GM20431 (cell line): ENCODE measurements at regions not wholly inside any gene's neighbourhood (a gene's known extent, or its start where the extent isn't known, plus 50 kb on each side); places are given as distances from the start of the nearest gene placed in this dataset.

ENCODE experiments used
- in situ Hi-C: fragments of 300-500 bp; cut with MseI, MboI; formaldehyde crosslinking; loops from one replicate; pipeline ENCODE4 v1.15.0; 2020; ENCODE audit warnings: low sequenced_read_pairs; ENCODE audit not compliant: unreplicated experiment

DNA sequence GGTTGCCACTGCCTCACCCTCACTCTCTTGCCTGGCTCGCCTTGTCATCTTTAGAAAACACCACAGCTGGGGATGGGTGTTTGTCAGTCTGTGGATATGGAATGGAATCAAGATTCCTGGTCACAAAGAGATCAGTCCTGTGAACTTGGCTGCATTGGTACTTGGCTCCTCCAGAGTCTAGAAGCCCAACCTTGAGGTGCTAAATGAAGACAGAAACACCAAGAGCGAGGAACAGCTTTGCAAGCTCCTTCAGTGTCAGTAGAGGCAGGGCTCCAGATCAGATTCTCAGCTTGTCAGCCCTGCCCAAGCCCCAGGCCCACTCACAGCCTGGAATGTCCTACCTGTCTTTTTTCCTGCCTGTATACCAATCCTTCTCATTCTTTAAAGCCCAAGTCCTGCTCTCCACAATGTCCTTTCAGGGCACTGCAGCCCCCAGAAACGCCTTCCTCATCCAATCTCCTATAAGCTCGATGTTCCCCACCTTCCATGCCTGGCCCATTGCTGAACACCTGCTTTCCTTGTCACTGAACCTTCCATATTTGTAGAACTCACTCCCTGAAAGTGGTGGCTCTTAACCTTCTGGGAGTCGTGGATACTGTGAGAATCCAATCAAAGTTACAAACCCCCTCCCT is 188.9 kb downstream of the BCR start:
- in situ Hi-C loops: no loop called here
